HG03108 (cell line): ENCODE measurements at regions not wholly inside any gene's neighbourhood (a gene's known extent, or its start where the extent isn't known, plus 50 kb on each side); places are given as distances from the start of the nearest gene placed in this dataset.

Experiments
- ATAC-seq: cut with Tn5 transposase; IDR thresholded peaks from one replicate; pipeline ENCODE4 v1.9.1; 2021; ENCODE audit warnings: moderate library complexity; ENCODE audit not compliant: unreplicated experiment

DNA sequence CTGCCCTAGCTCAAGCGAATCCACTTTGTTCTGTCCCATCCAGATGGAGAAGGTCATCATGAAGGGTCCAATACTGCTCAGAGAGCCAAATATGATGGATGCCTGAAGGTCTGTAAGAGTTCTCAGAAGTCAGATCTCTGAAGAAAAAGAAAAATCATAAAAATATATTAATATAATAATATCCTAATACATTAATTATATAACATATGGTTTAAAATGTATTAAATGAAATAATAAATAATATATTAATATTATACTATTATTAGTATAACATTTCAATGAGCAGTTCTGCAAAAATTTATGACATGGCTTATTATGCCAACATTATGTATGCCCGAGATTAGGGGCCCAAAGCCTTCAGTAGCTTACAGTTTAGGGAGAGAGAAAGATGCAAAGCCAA is 78.2 kb upstream of the GPR12 start:
- no peak for ATAC-seq

DNA sequence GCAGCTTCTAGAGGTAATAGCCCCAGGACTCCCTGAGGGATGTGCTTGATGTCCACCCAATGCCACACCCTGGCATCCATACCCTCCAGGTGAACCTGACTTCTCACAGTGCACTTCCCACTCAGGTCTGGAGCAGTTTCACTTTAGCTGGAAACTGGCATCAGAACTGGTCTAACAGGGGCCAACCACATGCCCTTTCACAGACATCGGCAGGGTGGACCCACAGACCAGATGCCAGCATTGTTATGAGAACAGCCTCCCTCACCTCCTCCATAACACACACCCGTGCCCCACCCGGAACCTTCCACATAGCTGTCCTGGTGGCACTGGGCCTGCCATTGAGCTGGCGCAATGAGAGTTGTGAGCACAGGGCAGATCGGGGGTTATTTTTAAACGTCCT is 77.4 kb upstream of the GPR12 start:
- ATAC-seq = no peak

DNA sequence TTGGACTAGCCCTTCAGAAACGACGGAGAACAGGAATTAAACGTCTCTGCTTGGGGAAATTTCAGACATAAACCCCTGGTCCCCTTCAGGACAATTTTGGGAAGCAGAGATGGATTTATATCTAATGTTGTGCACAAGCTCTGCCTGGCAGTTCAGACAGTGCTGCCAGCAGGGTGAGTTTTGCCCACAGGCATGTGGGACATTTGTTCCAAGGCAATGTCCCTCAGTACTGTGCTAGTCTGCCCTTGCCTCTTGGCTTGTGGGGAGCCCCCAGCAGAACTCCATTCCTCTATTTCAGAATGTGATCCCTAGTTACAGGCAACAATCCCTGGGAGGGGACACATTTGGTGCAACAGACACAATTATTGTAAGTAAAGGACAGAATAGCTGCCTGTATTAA is 76.5 kb upstream of the GPR12 start:
- ATAC-seq = no peak

DNA sequence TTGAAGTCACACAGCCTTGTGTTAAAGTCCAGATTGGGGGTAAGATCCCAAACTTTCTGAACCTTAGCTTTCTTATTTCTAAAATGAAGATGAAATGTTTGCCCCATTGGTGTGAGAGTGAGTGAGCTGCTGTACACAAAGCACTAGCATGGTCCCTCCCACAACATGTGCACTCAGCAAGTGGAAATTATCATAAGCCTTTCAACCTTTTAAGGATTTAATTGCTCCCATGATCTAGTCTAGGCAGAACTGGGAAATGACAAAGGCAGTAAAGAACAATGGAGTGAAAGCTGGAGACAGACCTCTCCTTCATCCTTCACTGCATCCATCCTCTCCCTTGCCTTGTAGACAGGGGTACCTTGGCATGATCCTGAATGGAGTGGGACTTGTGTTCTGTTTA is 76.0 kb upstream of the GPR12 start:
- no peak for ATAC-seq

DNA sequence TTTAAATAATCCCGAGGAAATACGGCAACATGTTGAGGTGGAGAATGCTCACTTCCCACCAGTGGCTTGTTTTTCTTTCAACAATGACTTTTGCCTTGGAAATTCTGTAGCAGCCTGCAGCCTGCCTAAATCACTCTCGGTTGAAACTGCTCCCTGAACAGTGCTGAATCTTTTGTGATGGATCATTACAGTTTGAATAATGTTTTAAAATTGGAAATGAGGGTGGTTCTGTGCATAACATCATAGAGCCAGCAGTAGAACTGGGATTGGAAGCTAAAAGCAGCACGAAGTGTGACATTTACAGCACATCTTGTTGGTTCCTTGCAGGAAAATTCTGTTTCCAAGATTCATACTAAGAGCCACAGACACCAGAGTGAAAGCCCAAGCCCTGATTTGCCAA is 74.1 kb upstream of the GPR12 start:
- ATAC-seq = no peak

DNA sequence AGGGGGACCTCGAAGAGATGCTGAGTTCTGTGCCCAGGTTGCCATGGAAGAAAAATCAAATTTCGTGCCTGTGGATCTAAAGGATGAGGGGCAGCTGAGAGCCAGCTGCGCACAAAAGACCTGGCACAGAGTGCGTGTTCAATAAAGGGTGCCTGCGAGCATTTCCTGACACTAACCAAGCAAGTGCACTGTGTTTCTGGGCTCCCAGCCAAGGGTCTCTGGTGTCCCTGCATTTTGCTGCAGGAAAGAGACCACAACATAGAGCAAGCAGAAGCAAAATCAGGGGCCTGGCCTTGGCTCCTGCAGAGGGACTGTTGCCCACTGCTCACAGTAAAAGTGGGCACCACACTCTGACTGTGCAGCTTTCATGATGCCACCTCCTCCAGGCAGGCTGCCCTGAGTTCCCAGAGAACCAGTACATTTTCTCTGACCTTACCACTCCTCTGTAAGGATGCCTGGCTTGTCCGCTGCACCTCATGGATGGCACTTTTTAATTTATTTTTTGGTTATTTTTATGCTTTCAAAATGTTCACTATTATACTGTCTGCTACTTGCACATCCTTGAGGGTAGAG is 70.8 kb upstream of the GPR12 start:
- no peak for ATAC-seq

DNA sequence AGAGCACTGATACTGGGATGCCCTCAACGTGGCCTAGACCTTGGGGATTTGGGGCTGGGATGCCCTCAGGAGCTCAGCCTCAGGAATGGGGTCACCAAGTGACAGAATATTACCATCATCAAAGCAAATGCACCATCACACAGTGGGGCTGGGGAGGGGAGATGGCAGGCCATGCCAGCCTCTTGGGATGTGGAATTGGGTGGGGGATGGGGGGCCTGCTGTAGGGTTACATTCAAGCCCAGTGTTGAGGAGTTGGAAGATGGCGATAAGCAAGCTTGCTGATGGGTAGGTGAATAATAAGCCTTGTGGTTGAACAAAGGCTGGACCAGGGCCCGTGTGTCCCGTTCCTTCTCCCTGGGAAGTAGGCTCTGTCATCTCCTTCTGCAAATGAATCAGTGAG is 69.1 kb upstream of the GPR12 start:
- no peak for ATAC-seq

DNA sequence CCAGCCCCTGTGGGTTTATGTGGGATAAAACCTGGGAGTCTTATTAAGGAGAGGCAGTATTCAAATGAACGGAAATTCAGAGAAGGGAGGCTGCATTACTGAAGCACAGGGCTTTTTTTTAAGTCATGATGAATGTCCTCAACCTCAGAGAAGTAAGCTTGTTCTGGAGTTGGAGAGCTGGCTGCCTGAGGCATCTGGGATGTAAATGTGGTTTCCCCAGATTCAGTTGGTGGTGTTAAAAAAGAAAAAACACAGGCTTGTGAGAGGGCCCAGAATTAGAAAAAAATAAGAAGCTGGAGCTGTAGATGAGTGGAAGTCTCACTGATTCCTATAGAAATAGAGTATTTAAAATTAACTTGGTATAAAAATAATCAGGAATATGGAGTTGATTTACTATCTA is 64.0 kb upstream of the GPR12 start:
- no peak for ATAC-seq

DNA sequence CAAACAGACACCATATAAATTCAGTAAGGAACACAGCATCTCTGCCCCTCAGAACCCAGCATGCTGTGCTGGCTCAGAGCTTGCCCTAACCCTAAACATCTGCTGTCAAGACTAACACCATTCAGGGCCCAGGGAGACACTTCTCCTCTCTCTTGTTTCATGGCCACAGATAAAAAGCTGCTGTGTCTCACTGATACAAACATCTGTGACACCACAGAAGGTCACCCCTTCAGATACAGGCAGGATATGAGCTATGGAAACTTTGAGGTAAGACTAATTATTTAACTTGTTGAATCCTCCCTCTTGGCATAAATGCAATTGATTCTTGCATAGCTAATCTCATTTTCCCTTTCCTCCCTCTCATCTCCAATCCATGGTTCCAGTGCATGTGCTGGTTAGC is 61.6 kb upstream of the GPR12 start:
- ATAC-seq = no peak

DNA sequence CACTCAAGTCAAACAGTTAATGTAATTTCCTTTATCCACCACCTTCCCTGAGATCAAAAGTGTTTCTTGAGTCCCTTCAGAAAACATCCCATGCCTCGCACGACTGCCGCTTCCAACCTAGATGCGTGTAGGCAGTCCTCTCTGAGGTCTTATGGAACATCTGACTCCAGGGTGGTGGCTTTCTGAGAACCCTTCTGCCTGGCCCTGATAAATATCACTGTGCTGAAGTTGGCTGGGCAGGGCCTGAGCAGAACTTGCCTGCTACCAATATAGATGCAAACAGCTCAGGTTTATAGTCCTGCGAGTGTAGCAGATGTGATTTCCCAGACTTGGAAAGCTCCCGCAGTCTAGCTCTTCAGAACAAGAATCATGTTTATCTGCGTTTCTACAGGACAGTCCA is 61.1 kb upstream of the GPR12 start:
- ATAC-seq = no peak

DNA sequence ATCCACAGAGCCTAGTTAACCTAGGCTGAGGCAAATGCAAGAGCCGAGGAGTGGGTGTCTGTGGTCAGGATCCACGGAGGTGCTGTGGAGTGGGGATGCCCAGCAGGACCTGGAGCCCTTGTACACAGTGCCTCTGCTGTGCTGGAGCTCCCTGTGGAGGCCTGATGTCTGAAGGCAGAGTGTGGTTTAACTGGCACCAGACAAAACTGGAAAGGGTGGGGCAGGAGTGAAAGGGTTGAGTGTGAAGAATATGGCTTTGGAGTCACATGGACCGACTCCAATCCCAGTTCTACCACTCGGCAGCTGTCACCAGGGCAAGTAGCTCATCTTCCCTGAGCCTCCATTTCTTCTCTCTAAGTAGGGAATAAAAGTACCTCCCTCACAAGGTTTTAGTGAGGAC is 60.3 kb upstream of the GPR12 start:
- no peak for ATAC-seq

DNA sequence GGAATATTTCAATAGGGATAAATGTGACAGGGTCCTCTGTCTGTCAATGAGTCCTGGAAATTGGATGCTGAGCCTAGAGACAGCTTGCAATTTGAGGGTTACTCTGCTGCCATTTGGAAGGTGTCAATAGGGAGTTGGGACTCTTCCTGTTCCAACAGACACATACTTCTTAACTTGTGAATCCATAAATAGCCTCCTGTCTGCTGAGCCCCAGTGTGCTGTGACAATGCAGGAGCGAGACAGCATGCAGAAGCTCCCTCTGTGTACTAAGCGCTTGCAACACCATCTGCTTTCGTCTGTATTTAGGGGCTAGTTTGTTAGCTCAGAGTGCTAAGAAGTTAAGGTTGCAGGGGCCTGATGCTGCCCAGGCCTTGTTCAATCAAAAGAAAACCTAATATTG is 58.5 kb upstream of the GPR12 start:
- no peak for ATAC-seq

DNA sequence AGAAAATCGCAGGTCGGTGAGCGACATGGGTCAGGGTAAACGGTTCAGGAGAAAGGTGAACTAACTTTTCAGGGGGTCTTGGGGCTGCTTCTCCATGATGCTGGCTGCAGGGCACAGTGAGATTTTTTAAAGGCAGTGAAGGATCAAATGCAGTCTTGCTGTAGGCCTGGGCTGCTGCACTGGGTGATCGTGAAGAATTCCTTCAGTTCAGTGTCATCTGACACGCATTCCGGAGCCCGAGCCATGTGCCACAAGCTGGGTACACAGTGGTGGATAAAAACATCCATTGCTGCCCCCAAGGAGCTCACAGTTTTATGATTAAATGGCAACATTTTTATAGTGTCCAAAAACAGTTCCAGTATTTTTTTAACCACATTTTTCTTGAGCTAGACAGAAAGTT is 56.3 kb upstream of the GPR12 start:
- ATAC-seq = no peak

DNA sequence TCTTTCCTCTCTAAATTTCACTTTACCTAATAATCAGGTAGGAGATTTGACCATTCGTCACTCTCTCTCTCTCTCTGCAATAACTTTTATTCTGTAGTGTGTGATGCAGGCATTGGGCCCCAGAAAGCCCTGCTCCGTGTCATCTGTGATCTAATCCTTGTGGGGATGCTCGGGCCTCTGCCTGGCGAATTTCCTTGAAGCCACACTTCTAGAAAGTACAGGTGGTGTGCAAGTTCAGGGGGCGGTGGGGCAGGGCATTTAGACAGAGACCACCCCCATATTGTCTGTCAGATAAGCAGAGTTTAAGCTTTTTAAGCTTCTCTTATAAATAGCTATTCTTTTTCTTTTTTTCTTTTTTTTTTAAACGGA is 53.4 kb upstream of the GPR12 start:
- no peak for ATAC-seq

DNA sequence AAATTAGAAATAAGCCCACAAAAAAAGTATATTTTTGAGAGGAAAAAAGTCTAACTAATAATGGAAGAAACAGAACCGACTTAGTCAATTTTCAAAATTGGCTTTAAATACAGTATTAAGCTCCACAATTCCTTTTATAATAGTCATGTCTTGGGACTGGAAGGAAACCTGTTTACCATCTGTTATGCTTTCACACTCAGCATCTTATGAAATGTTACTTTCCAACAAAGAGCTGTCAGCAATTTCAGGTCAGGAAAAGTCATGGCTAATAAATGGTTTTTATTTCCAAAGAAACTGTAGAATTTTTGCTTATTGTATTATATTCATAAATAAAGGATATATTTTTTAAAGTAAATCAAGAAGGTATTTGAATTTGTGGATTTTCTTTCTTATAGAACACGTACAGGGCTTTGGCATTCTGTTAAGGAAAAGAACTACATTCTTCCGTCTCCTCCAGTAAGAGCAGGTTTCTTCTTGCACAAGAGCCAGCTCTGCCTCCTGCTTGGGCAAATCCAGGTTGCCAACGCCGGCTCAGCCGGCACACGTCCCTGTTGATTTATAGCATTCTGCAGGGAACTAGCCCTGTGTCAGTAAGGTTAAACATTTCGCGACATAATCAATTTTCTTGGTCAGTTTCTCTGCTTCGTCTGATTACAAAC is 52.9 kb upstream of the GPR12 start:
- ATAC-seq = no peak

DNA sequence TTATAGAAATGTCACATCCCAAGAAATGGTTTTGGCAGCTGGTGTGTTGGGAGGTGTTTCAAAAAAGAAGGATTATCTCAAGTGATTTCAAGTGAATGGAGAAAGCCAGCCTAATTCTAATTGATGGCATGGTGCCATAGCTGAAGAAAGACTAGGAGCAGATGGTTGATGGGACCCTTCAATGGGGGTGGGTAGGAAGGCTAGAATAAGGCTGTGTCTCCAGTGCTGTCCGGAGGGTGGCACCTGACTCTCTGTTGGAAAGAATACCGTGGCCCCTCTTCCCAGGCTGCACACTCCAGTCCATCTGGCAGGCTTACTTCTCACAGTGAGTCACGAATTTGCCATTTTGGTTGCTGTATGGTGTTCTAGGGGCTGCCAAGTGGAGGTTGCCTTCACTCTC is 51.0 kb upstream of the GPR12 start:
- no peak for ATAC-seq
